Ishikawa (cell line): ENCODE measurements at regions not wholly inside any gene's neighbourhood (a gene's known extent, or its start where the extent isn't known, plus 50 kb on each side); places are given as distances from the start of the nearest gene placed in this dataset.

Experiments used
- CEBPB ChIP-seq: IDR thresholded peaks from 2 replicates; pipeline ENCODE4 v1.6.1; 2012
- CREB1 ChIP-seq: IDR thresholded peaks from 2 replicates; pipeline ENCODE4 v1.6.1; 2012; ENCODE audit warnings: low read depth
- EGR1 ChIP-seq: IDR thresholded peaks from 2 replicates; pipeline ENCODE4 v1.6.1; 2012
- EP300 ChIP-seq: IDR thresholded peaks from 2 replicates; pipeline ENCODE4 v1.6.1; 2012; ENCODE audit warnings: borderline replicate concordance
- FOXM1 ChIP-seq: IDR thresholded peaks from 2 replicates; pipeline ENCODE4 v1.6.1; 2012; ENCODE audit warnings: low read depth, borderline replicate concordance
- NFIC ChIP-seq: IDR thresholded peaks from 2 replicates; pipeline ENCODE4 v1.6.1; 2012
- RAD21 ChIP-seq: IDR thresholded peaks from 2 replicates; pipeline ENCODE4 v1.6.1; 2012; ENCODE audit warnings: low read depth
- TAF1 ChIP-seq: IDR thresholded peaks from 2 replicates; pipeline ENCODE4 v1.6.1; 2012; ENCODE audit warnings: low read depth, mild to moderate bottlenecking
- TCF12 ChIP-seq: IDR thresholded peaks from 2 replicates; pipeline ENCODE4 v1.6.1; 2012; ENCODE audit warnings: low read depth
- TEAD4 ChIP-seq: IDR thresholded peaks from 2 replicates; pipeline ENCODE4 v1.6.1; 2012
- YY1 ChIP-seq: IDR thresholded peaks from 2 replicates; pipeline ENCODE4 v1.6.1; 2012; ENCODE audit warnings: low read depth
- ZBTB7A ChIP-seq: IDR thresholded peaks from 2 replicates; pipeline ENCODE4 v1.6.1; 2012; ENCODE audit warnings: low read depth
- TF ChIP-seq, protein P1 (sequence below): IDR thresholded peaks from 2 replicates; pipeline ENCODE4 v1.6.1; 2012
- TF ChIP-seq, protein P2 (sequence below): IDR thresholded peaks from 2 replicates; pipeline ENCODE4 v1.6.1; 2012; ENCODE audit warnings: low read depth, mild to moderate bottlenecking
- TF ChIP-seq, protein P3 (sequence below): IDR thresholded peaks from 2 replicates; pipeline ENCODE4 v1.6.1; 2012

DNA sequence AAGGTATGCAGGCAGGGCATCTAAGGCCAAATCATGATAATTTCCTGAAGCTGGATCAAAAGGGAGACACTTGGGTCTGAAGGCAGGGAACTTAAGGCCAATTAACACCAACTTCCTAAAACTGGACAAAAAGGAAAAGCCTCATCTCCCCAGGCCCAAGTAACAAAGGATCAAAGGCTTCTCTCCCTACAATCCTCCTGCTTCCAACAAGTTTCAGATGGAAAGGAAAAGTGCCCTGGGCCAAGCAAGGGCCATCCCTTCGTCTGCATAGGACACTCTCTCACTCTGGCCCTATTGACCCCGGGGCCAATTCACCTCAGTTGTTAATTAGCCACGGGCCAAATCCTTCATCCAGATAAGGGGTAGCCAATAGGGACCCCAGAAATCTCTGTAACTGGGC, 1335.8 kb upstream of the CDH2 start:
- TF ChIP-seq TEAD4: no peak
- TF ChIP-seq NFIC: no peak
- TF ChIP-seq EGR1: no peak
- TF ChIP-seq, protein P1, sequence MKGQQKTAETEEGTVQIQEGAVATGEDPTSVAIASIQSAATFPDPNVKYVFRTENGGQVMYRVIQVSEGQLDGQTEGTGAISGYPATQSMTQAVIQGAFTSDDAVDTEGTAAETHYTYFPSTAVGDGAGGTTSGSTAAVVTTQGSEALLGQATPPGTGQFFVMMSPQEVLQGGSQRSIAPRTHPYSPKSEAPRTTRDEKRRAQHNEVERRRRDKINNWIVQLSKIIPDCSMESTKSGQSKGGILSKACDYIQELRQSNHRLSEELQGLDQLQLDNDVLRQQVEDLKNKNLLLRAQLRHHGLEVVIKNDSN: no peak
- no peak for TF ChIP-seq FOXM1
- no peak for TF ChIP-seq RAD21
- TF ChIP-seq ZBTB7A: no peak
- TF ChIP-seq CEBPB: no peak

DNA sequence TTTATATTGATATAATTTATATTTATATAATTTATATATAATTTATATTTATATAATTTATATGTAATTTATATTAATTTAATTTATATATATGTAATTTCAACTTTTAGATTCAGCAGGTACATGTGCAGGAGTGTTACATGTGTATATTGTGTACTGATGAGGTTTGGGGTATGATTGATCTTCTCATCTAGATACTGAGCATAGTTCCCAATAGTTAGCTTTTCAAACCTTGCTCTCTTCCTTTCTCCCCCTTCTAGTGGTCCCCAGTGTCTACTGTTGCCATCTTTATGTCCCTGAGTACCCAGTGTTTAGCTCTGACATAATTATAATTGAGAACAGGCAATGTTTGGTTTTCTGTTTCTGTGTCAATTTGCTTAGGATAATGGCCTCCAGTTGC, 1335.3 kb upstream of the CDH2 start:
- TF ChIP-seq TCF12 (no peak), YY1 (no peak), EP300 (no peak), EGR1 (no peak), TEAD4 (no peak), CEBPB (no peak), ZBTB7A (no peak), RAD21 (no peak), CREB1 (no peak), FOXM1 (no peak)
- TF ChIP-seq, protein P2, sequence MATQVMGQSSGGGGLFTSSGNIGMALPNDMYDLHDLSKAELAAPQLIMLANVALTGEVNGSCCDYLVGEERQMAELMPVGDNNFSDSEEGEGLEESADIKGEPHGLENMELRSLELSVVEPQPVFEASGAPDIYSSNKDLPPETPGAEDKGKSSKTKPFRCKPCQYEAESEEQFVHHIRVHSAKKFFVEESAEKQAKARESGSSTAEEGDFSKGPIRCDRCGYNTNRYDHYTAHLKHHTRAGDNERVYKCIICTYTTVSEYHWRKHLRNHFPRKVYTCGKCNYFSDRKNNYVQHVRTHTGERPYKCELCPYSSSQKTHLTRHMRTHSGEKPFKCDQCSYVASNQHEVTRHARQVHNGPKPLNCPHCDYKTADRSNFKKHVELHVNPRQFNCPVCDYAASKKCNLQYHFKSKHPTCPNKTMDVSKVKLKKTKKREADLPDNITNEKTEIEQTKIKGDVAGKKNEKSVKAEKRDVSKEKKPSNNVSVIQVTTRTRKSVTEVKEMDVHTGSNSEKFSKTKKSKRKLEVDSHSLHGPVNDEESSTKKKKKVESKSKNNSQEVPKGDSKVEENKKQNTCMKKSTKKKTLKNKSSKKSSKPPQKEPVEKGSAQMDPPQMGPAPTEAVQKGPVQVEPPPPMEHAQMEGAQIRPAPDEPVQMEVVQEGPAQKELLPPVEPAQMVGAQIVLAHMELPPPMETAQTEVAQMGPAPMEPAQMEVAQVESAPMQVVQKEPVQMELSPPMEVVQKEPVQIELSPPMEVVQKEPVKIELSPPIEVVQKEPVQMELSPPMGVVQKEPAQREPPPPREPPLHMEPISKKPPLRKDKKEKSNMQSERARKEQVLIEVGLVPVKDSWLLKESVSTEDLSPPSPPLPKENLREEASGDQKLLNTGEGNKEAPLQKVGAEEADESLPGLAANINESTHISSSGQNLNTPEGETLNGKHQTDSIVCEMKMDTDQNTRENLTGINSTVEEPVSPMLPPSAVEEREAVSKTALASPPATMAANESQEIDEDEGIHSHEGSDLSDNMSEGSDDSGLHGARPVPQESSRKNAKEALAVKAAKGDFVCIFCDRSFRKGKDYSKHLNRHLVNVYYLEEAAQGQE: no peak
- TF ChIP-seq, protein P3, sequence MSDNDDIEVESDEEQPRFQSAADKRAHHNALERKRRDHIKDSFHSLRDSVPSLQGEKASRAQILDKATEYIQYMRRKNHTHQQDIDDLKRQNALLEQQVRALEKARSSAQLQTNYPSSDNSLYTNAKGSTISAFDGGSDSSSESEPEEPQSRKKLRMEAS: no peak

DNA sequence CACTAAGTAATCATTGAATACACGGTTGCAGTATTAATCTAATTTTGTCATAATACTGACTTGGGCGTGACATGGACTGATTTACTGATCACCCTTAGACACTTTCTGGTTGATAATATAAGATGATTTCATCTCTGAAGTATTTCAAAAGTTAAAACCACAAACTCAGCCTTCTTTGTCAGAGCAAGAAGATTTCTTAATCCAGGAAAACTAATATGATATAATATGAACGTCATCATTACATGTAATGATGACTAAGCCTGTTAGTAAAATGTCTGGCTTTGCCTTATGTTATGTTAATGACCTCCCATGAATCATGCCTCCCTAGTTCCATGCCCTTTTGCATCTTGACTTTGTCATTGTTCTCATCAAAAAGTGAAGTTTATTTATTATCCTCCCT, 1325.0 kb upstream of the CDH2 start:
- TF ChIP-seq TAF1 (no peak), ZBTB7A (no peak), CEBPB (no peak), EGR1 (no peak), TEAD4 (no peak), FOXM1 (no peak), YY1 (no peak), NFIC (no peak), TCF12 (no peak), CREB1 (no peak), EP300 (no peak), RAD21 (no peak)
- TF ChIP-seq, protein P3: no peak
- TF ChIP-seq, protein P1: no peak
- TF ChIP-seq, protein P2: no peak

DNA sequence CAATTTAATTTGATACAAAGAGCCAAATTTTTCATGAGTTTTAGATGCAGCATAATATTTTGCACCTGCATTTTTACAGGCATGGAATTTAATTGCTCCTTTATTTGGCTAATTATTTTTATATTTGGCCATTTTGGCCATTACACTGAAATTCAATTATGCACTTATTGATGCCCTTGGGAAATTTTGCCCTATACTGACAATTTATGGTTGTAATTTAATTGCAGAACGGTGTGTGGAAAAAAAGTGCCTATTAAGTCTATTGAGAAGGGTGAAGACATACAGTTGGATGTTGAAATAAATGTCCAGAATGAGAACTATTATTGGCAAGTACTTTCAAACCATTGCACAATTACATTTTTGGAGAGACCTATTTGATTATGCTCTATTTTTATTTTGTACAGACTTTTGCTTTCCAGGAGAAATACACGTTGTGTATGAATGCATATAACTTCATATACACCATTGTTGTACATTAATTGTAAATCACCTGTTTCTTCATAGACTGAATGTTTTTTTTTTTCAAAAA, 1319.3 kb upstream of the CDH2 start:
- TF ChIP-seq CREB1: no peak
- no peak for TF ChIP-seq EP300
- TF ChIP-seq, protein P1: no peak
- TF ChIP-seq, protein P2: no peak
- TF ChIP-seq YY1: no peak
- no peak for TF ChIP-seq CEBPB
- no peak for TF ChIP-seq TAF1
- no peak for TF ChIP-seq FOXM1
- no peak for TF ChIP-seq TEAD4
- TF ChIP-seq ZBTB7A: no peak
- TF ChIP-seq, protein P3: no peak
- no peak for TF ChIP-seq NFIC
- no peak for TF ChIP-seq RAD21
- TF ChIP-seq EGR1: no peak
- no peak for TF ChIP-seq TCF12
